Activated CD8-positive, alpha-beta memory T cell treated with anti-CD3 and anti-CD28 coated beads, Interleukin-2, amount 10 ng/mL, durations not matched to agents 7 days and 5 days (primary cell): ENCODE measurements at regions not wholly inside any gene's neighbourhood (a gene's known extent, or its start where the extent isn't known, plus 50 kb on each side); places are given as distances from the start of the nearest gene placed in this dataset.
"Not testable (repeated sequence)": the region's sequence is repeated elsewhere in the genome, so short reads cannot be mapped to it uniquely, and the experiment has no call there.

Source experiments
- ATAC-seq: fragments of 150-1000 bp; cut with Tn5 transposase; one replicate; pipeline ENCODE4 v1.10.0; 2021; ENCODE audit warnings: moderate library complexity
- CTCF ChIA-PET: fragments of 350-600 bp; sonication (Branson Sonifier 250); formaldehyde crosslinking; loops from one replicate; lab custom pipeline; 2021; ENCODE audit warnings: antibody characterized with exemption; lab: Charles Lee
- DNase-seq: peaks from one replicate; pipeline ENCODE4 v3.0.0-alpha.2; 2020
- H3K27ac Mint-ChIP-seq: one replicate; pipeline ENCODE4 v1.8.0; 2021; ENCODE audit warnings: mild to moderate bottlenecking, mixed read lengths
- H3K27me3 Mint-ChIP-seq: one replicate; pipeline ENCODE4 v1.8.0; 2021; ENCODE audit warnings: mixed read lengths
- H3K36me3 Mint-ChIP-seq: one replicate; pipeline ENCODE4 v1.8.0; 2021; ENCODE audit warnings: mild to moderate bottlenecking, mixed read lengths
- H3K4me1 Mint-ChIP-seq: one replicate; pipeline ENCODE4 v1.8.0; 2021; ENCODE audit warnings: mixed read lengths
- H3K4me3 Mint-ChIP-seq: one replicate; pipeline ENCODE4 v1.8.0; 2021; ENCODE audit warnings: mild to moderate bottlenecking, moderate library complexity, mixed read lengths
- H3K9me3 Mint-ChIP-seq: one replicate; pipeline ENCODE4 v1.8.0; 2022; ENCODE audit warnings: low read depth, mixed read lengths

DNA sequence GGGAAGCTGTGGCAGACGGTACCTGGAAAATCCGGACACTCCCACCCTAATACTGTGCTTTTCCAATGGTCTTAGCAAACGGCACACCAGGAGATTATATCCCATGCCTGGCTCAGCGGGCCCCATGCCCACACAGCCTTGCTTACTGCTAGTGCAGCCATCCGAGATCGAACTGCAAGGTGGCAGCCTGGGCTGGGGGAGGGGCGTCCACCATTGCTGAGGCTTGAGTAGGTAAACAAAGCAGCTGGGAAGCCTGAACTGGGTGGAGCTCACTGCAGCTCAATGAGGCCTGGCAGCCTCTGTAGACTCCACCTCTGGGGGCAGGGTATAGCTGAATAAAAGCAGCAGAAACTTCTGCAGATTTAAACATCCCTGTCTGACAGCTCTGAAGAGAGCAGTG, 4396.8 kb upstream of the OR11H1 start:
- H3K27ac Mint-ChIP-seq, H3K36me3 Mint-ChIP-seq, H3K27me3 Mint-ChIP-seq, H3K4me1 Mint-ChIP-seq, H3K9me3 Mint-ChIP-seq, ATAC-seq, H3K4me3 Mint-ChIP-seq, CTCF ChIA-PET: not testable (repeated sequence)
- DNase-seq: peak; percentile 23
